HEK293T (cell line): ENCODE measurements at regions not wholly inside any gene's neighbourhood (a gene's known extent, or its start where the extent isn't known, plus 50 kb on each side); places are given as distances from the start of the nearest gene placed in this dataset.

ENCODE experiments used
- ARNT ChIP-seq: fragments of 450-650 bp; IDR thresholded peaks from 2 replicates; pipeline ENCODE4 v1.6.1; 2017; ENCODE audit warnings: mild to moderate bottlenecking
- CTBP1 ChIP-seq: fragments of 450-650 bp; IDR thresholded peaks from 2 replicates; pipeline ENCODE4 v1.6.1; 2016; ENCODE audit warnings: borderline replicate concordance
- ELF4 ChIP-seq: fragments of 450-650 bp; IDR thresholded peaks from 2 replicates; pipeline ENCODE4 v1.6.1; 2017; ENCODE audit warnings: antibody characterized with exemption
- FOXM1 ChIP-seq: fragments of 450-650 bp; IDR thresholded peaks from 2 replicates; pipeline ENCODE4 v1.6.1; 2017; ENCODE audit warnings: mild to moderate bottlenecking, borderline replicate concordance
- HDGF ChIP-seq: fragments of 450-650 bp; IDR thresholded peaks from 2 replicates; pipeline ENCODE4 v1.6.1; 2017; ENCODE audit warnings: antibody characterized with exemption, borderline replicate concordance
- L3MBTL2 ChIP-seq: fragments of 450-650 bp; conservative IDR thresholded peaks from 2 replicates; pipeline ENCODE4 v1.6.1; 2016; ENCODE audit warnings: mild to moderate bottlenecking
- NFRKB ChIP-seq: fragments of 450-650 bp; IDR thresholded peaks from 2 replicates; pipeline ENCODE4 v1.6.1; 2016; ENCODE audit warnings: mild to moderate bottlenecking, moderate library complexity
- PKNOX1 ChIP-seq: fragments of 450-650 bp; IDR thresholded peaks from 2 replicates; pipeline ENCODE4 v1.6.1; 2016
- SP1 ChIP-seq: fragments of 450-650 bp; IDR thresholded peaks from 2 replicates; pipeline ENCODE4 v1.6.1; 2017
- TARDBP ChIP-seq: fragments of 450-650 bp; IDR thresholded peaks from 2 replicates; pipeline ENCODE4 v1.6.1; 2016

GRCh38 chr1:90837420-90837819 is 120.3 kb upstream of the BARHL2 start:
- no peak for TF ChIP-seq CTBP1
- TF ChIP-seq PKNOX1: no peak
- no peak for TF ChIP-seq ARNT
- TF ChIP-seq ELF4: no peak
- no peak for TF ChIP-seq NFRKB
- TF ChIP-seq SP1: no peak
- no peak for TF ChIP-seq TARDBP
- TF ChIP-seq FOXM1: no peak
- TF ChIP-seq HDGF: no peak
- no peak for TF ChIP-seq L3MBTL2
